HT-29 (cell line): ENCODE measurements at regions not wholly inside any gene's neighbourhood (a gene's known extent, or its start where the extent isn't known, plus 50 kb on each side); places are given as distances from the start of the nearest gene placed in this dataset.

Source experiments
- DNase-seq: peaks from one replicate; pipeline ENCODE4 v3.0.0-alpha.2; 2015; ENCODE audit warnings: low spot score

GRCh38 chr2:2831633-2832032 is 500.6 kb upstream of the MYT1L start:
- DNase-seq: no peak

DNA sequence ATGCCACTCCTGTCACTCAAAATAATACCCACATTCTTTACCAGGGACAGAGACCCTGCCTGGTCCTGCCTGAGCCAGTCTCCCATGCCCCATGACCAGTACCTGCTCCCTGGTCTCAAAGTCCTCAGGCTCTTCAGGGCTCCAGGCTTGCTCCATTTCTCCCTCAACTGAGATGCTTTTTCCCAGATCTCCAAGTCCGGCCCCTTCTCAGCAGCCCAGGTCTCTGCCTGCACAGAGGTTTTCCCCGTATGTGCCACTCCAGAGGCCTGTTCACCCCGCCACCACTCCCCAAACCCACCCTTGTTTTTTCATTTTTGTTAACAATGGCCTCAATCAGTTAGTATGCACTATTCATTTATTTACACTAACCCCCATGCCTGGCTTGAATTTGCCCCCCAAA is 499.5 kb upstream of the MYT1L start:
- no peak for DNase-seq

DNA sequence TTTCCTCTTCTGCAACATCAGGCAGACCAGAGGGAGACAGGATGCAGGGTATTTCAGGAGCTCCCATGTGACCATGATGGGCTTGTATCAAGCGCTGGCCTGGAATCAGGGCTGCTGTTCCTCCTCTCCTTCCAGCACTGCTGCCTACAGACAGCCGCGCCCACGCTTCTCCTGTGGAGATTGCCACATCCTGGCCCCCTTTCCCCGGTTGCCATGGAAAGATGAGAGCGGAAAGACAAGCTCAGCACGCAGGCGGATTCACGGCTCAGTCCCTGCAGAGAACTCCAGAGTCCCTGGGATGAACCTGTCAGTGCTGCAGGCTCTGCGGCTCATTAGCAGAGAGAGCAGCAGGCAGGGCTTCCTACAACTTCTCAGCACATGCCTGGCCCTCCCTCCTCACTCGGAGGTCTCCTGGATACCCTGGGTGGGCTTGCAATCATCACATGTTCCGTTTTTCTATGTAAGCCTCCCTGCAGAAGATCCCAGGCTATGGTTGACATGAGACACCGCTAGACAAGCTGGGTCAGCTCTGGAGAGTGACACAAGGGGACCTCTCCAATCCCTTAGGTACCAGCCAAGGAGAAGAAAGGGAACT is 497.8 kb upstream of the MYT1L start:
- no peak for DNase-seq

DNA sequence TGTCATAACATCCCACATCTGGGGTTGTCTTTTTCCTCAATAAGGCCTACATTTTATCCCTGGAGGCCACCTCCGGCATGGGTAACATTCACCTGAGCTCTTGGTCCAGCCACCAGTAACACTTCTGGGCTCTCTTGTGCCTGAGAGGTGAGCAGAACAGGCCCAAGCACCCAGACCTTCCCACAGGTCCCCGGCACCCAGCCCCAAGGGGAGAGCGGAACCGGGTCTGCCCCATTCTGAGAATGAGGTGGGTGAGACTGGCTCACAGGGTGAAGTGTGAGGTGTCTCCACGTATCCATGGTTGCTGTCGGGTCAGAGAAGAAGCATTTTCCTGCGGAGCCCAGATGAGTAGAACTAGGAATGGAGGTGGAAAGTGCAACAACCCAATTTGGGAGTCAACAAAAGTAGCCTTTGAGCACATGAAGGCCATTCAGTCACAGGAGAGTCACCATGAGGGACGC is 496.7 kb upstream of the MYT1L start:
- no peak for DNase-seq

DNA sequence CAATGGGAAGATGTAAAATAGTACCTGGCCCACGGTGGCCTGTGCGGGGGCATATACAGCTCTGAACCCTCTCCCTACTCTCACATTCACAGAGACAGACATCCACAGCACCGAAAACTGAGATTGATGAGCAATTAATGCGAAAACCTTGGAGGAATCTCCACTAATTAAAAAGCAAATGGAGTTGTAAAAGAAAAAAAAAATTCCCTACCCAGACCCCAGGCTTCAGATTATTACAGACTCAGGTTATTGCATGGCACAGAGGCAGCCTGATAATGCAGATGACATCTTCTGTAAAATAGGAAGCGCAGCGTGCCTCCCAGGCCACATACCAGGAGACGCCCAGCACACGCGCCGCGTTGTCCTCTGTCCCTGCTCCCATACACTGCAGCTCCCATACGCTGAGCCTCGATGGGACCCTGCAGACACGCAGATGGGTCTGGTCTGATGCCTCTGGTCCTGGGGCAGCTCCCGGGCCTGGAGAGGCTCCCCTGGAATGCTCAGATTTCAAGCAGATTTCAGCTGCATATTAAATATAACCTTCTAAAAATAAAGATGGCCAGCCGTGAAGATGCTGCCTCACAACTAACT is 496.1 kb upstream of the MYT1L start:
- no peak for DNase-seq

DNA sequence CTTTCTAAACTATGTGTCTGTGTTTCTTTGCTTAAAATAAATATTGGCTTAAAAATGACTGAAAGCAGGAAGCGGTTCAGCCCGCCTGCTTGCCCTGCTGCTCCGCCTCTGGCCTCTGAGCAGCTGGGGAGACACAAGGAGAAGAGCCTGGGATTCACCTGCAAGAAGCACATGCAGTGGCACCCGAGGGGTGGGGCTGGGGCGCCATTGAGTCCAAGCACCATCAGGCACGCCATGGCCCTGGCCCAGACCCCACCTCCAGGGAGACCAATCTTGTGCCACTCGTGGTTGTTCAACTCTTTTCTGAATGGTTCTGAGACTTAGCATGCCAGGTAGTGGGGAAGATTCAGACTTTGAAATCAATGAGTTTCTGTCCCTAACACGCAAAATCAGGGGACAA is 495.5 kb upstream of the MYT1L start:
- DNase-seq: no peak

- DNase-seq: no peak
These were observed 495.1 kb upstream of the MYT1L start for GRCh38 chr2:2826209-2826551.

DNA sequence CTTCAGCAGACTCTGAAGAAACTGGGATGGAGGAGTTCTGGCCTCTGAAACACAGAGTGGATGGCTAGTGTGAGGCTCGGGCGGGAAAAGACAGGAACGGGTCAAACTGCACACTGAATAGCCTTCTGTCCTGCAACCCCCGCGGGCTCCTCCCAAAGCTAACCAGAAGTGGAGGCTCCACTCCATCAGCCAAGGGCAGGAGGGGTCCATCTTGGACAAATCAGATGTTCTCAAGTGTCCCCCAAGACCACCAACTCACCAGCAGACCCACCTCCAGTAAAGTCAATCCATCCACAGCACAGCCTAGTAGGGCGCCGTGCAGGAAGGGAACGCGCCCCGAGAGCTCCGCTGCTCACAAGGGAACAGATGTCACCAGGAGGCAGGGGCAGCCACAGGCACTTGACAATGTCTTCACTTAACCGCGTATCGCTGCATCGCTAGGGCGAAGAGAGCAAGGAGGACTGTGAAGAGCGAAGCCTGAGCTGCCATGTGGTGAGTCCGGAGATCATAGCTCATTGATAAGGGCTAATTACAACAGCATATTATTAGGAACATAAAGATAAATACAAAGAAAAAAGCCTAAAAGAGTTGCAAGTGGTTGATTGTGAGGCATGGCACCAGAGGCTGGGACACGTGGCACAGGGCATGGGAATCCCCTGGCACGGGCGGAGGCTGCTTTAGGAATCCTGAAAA is 494.6 kb upstream of the MYT1L start:
- DNase-seq: no peak

- DNase-seq: no peak
These were observed 494.0 kb upstream of the MYT1L start for GRCh38 chr2:2825062-2825461.

GRCh38 chr2:2824588-2824987 is 493.5 kb upstream of the MYT1L start:
- no peak for DNase-seq

DNA sequence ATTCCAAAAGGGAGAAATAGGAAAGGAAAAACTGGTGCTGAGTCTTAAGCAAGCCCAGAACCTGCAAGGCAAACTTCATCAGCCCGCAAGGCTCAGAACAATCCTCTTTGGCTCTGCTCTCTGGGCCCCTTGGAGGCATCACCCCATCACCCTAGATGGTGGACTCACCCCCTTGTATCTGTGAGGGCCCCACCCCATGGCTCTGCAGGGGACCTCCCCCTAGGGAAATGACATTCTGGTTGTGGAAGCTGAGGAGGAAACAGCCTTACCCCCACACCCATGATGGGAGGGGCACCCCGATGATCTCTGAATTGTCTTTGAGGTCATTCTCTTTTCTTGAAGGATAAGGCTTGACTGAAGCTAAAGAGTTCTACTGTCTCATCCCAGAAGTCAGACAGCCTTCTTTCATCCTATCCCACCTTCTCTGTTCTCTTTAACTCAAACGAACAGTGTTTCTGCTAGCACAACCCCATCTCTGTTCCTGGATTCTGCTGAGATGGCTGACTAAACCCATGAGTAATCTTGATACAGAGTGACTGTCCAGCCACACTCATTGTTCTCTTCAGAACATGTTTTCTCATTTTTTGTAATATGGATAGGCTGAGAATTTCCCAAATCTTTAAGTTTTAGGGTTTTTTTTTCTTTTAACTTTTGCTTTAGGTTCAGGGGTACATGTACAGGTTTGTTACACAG is 492.1 kb upstream of the MYT1L start:
- no peak for DNase-seq

DNA sequence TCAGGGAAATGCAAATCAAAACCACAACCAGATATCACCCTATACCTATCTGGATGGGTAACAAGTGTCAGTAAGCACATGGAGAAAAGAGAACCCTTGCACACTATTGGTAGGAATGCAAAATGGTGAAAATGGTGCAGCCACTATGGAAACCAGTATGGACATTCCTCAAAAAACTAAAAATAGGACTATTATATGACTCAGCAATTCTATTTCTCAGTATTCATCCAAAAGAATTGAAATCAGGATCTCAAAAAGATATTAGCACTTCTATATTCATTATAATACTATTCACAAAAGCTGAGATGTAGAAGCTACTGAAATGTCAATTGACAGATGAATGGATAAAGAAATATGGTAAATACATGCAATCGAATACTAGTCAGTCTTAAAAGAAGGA is 491.1 kb upstream of the MYT1L start:
- DNase-seq: no peak

GRCh38 chr2:2812648-2813047 is 481.6 kb upstream of the MYT1L start:
- DNase-seq: no peak

- DNase-seq: no peak
These were observed 481.0 kb upstream of the MYT1L start for GRCh38 chr2:2812117-2812516.

GRCh38 chr2:2810504-2810903 is 479.4 kb upstream of the MYT1L start:
- no peak for DNase-seq

DNA sequence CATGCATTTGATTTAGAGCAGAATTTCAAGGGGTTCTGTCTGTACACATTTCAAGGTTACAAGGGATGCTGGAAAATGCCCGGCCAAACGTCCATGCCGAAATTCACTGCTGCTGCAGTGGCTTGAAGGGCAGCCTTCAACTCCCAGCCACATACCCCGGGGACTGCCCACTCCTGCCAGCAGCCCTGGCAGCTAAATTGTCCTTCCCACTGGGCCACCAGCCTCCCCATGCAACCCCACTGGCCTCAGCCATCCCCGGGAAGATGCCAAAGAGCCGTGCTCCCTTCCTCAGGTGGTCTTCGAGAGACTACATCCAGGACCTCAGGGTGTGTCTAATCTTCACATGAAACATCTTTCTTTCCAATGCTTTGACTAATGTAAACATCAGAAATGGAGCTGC is 478.7 kb upstream of the MYT1L start:
- no peak for DNase-seq

DNA sequence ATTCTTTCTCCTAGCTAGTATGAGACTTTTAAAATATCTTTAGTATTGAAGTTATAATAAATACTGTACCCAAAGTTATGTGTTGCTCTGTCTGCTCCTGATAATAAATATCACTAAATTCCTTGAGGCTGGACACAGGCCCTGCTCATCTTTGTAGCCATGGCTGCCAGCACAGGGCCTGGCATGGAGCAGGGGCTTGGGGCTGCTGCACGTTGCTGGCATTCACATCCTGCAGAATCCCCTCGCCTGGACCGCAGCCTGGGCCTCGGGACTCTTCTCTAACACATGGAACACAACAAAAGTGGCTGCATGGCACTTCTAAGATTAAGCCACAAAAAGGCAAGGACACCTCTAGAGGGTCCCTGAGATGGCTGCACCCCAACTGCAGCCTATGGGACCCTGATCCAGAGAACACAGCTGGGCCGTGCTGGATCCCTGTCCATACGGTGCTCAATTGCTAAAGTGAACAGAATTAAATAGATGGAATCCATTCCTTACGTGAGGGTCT is 477.5 kb upstream of the MYT1L start:
- DNase-seq: no peak

- DNase-seq: no peak
These were observed 475.6 kb upstream of the MYT1L start for GRCh38 chr2:2806711-2807110.

DNA sequence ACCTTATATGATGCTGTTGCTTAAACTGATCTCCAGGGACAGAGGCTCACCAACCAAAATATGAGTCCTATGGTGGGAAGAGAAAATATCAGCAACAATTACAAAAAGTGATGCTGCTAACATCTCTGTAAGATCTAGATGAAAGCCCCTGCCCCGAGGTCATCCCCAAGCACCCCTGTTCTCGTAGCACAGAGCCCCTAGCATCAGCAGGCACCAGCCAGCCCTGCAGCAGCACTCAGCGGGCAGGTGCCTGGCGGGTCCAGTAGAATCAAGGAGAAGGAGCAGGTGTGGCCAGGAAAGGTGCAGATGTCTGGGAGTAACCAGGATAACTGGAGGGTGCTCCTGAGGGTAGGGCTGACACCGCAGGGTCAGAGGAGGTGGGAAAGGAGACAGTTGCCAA is 474.2 kb upstream of the MYT1L start:
- no peak for DNase-seq

DNA sequence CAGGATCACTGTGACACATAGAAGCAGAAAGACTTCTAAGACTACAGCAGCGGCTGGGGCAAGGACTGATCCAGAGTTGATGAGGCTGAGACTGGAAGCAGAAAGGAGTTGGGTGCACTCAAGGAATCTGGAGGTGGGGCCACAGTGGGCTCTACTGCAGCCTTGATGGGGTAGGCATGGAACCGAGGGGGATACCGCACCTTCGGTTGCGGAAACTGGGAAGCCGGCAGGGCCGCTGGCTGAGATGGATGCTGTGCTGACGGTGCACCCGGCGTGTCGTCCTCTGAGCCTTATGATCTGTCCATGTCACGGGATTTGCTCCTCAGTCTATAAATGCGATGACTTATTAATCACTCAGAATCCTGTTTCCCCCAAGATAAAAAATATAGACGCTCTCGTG is 473.5 kb upstream of the MYT1L start:
- DNase-seq: no peak

- no peak for DNase-seq
These were observed 470.4 kb upstream of the MYT1L start for GRCh38 chr2:2801458-2801857.

- DNase-seq: no peak
These were observed 469.6 kb upstream of the MYT1L start for GRCh38 chr2:2800697-2801096.

GRCh38 chr2:2800001-2800400 is 468.9 kb upstream of the MYT1L start:
- no peak for DNase-seq
